ENCODE measurements at regions not wholly inside any gene's neighbourhood (a gene's known extent, or its start where the extent isn't known, plus 50 kb on each side); places are given as distances from the start of the nearest gene placed in this dataset.

DNA sequence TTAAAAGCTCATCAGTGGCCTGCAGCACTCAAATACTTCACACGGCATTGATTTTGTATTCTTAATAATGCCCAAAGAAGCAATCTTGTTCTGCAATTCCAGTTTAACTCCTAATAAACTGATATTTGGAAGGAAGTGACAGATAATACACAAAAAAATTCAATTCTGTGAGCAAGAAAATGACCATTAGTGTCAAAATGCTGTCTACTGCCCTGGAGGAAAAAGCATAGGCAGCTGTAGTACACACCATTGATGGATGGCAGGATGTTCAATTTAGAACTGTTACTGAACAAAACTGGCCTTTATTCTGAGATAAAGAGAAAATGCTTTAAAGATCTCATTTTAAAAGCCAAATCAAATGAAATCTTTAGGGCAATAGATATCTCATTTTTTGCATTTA lies 251.3 kb upstream of the FMN2 start:
- no peak for DNase-seq

DNA sequence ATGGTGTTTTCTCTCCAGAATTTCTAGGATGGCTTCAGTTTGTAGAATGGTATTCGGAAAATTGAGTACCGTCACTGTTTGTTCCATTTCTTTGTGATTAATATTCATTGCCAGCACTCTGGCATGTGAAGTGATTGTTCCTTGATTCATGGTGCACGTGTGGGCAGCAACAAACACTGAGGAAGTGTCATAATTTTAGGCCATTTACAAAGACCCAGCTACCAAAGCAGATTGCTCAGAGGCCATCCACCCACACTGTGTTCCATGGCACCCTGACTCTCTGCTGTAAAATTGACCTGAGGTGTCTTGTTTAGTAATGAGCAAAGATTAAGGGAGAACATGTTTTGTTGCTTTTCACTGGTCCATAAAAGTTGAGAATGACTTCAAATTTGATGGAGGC lies 250.9 kb upstream of the FMN2 start:
- DNase-seq: no peak

DNA sequence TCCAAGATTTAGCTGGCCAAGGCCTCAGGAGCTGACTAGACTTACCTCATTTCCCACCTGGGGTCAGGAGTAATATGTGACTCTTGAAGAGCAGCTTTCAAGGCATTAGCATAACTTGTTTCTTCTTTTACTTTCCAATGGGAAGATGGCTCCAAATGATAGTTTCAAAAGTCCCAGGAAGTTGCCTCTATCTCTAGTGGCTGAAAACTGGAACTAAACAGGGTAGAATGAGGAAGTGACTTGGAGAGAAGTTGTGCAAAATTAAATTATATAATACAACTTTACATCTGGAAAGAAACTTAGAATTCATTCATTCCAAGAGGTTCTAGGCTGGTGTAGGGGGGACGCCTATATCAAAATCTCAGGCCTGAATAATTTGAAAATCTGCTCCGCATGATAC lies 250.1 kb upstream of the FMN2 start:
- DNase-seq: no peak

DNA sequence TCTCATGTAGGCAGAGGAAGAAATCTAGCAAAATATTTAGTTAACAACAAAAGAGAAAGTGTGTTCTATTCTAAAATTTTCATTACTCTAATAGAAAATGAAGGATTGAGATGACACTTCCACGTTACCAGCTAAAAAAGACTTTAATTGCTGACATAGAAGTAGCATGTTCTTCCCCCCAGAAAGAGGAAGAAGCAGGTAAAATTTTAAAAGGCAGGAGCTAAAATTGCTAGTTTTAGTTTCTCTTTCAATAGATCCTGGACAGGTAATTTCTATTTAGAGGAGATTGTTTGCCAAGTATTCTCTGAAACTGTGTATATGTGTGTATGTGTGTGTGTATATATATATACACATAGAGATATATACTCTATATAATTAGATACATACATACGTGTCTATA lies 248.1 kb upstream of the FMN2 start:
- DNase-seq: no peak

DNA sequence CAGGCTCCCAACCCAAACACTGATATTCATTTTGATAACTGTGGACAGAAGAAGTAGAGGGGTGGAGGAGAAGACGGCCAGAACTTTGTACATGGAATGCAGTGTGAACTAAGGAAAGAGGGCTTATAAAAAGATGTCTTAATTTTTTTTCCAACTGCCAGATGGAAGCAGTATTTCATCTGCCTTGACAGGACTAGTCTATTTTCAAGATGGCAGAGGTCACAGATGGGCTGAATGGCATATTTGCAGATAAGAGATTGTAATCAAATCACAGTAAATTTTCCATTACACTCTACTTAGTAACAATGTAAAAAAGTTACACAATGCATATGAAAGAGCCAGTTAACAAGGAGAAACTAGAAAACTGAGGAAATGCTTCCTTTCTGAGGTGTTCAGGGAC lies 246.8 kb upstream of the FMN2 start:
- DNase-seq: no peak

DNA sequence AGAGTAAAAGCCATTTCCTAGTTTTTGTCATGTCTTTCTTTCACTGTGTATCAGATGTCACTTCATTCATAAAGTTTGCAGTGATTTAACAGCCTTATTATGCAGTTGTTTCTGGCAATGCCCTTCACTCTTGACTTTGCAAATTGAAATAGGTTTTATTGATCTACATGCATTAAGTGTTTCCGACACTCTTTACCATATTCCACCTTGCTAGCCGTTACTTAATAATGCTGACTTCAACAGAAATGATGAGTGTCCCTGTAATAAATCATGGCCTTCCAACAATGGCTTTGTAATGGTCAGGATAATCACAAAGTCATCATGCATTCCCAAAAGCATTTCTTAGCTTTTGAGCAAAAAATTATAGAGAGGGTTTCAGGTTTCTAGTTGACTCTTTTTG lies 236.8 kb upstream of the FMN2 start:
- DNase-seq: no peak

DNA sequence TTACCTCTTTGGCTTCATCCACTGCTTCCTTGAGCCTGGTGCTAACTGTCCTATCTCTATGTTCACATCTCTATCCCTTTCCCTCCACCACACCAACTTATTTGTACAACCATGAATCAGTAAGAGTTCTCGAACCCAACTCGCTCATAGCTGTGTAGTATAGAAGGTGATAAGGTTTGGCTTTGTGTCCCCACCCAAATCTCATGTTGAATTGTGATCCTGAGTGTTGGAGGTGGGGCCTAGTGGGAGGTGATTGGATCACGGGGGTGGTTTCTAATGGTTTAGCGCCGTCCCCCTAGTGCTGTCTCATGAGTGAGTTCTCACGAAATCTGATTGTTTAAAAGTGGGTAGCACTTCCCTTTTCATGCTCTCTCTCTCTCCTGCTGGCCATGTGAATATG lies 235.6 kb upstream of the FMN2 start:
- no peak for DNase-seq

DNA sequence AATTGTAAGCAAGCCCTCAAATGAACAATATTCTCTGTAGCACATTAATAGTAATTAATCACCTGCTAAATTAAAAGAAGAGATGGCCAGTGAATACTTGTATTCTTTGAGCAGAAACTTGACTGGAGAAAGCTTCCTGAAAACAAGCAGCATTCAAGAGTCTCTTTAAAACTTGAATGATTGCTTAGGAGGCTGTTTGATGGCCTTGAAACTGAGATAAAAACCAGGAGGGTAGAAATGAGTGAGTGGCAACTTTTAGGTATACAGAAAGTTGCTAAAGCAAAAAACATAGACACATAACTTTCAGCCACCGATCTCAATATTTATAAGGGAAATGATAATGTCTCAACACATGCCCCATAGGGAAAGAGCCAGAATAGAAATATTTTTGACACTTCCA lies 234.8 kb upstream of the FMN2 start:
- DNase-seq: no peak

DNA sequence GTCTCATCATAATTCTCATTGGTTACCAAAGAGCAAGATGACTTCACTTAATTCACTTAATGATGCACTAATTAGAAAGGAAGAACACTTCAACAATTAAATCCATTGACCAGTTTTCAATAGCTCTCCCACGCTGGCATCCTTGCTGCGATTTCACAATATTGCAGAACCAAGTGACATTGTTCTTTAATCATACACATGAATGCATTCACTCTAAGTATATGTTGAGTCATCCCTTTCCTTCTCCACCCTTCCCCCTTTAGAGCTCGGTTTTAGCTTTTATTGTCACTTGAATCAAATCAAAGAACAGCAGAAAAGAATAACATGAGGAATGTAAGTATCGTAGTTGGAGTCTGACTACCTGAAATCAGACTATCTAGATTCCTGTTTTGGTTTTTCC lies 233.6 kb upstream of the FMN2 start:
- DNase-seq: peak; percentile 88

DNA sequence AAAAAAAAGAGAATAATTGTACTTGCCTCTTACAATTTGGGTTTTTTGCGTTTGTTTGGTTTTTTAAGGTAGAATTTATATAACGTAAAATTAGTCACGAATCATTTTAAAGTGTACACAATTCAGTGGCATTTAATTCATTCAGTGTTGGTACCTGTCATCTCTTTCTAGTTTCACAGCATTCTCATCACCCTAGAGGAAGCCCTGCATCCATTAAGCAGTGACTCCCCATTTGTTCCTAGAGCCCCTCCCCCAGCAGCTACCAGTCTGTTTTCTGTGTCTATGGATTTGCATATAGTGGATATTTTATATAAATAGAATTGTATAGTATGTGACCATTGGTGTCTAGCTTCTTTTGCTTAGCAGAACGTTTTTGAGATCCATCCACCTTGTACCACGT lies 233.2 kb upstream of the FMN2 start:
- peak; percentile 29 for DNase-seq

DNA sequence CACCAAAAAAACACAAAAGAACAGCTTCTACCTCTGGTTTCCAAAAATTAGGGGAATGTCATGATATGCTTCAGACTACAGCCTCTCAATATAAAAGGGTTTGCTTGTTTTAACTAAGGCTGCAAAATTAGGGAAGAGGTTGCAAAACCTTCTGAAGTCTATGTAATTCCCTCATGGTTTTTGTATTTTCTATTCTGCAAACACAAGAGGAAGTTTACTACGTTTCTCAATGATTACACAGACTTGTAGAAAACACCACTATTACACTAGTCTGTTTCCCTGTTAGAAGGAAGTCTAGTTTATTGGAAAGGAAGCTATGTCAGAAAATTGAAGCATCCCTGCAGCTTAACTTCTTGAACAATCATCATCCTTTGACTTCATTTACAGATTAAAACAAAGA lies 229.7 kb upstream of the FMN2 start:
- no peak for DNase-seq

DNA sequence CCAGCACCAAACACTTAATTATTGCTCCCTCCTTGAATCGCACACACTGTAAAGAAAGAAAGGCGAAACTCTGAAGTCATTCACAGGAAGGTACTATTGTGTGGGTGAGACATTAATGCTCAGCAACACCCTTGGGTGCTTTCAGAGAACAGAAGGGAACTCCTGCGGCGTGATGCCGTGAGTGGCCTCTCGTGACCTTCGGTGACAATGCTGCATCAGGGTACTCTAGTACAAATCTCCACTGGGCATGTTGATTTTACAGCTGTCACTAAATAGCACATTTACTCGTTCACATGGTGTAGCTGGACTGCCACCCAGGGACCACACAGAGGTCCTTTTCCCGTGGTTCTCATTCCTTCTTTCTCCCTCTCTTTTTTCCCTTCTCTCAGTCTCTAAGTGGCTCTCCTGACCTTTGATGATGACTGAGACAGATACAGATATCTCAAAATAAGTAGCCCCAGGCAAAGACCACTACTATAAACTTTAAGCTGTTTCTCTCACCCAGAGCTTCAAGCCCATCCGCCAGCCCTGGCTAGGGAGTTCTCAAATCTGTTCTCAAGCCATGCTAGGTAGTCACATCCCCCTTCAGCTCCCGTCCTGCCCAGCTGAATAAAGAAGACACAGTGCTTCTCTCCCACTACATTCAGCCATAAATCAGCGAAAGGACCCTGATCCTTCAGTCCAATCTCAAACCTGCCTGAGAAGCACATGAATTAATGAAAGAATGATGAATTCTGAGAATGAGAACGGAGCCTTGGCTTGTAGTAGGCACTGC lies 223.4 kb upstream of the FMN2 start:
- DNase-seq: no peak

DNA sequence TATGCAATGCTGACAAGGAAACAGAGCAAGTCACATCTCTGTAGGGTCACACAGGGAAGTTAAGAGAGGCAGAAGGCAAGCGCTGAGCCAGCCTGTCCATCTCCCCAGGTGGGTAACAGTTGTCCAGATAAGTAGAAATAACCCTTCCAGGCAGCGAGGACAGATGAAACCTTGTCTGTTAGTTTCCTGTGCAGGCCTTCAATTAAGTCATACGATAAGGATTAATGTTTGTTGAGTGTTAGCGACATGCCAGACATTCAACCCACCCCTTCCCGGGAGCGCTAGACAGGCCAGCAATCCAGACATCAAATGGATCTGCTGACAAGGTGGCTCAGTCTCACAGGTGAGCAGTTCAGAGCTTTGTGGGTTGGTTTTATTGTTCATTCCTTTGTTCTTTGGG lies 221.5 kb upstream of the FMN2 start:
- DNase-seq: no peak

DNA sequence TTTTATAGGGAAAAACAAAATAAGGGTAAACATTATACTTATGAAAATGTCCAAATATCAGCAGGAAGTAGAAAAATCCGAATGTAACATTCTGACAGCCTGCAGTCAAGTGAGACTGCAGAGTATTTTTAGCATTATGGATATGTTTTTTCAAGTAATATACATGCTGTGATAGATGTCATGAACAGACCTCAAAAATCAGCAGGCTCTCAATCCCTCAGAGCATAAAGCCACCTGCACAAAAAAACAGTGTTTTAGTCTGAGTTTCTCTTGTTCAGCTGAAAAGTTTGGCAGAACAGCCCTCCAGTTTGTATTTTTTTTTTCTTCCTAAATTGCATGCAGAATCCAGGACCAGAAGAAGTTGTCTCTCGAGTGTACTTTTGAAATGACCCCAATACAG lies 219.1 kb upstream of the FMN2 start:
- DNase-seq: no peak

DNA sequence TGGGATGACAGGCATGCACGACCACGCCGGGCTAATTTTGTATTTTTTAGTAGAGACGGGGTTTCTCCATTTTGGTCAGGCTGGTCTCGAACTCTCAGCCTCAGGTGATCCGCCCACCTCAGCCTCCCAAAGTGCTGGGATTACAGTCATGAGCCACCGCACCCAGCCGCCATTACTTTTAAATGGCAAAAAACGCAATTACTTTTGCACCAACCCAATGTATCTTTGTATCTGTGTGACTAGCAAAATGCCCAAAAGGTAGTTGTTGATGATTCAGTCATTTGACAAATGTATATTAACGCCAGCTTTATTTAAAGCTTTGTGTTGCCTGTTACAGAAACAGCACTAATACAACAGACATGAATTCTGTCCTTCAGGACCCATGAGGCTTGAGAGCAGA lies 216.9 kb upstream of the FMN2 start:
- DNase-seq: no peak

DNA sequence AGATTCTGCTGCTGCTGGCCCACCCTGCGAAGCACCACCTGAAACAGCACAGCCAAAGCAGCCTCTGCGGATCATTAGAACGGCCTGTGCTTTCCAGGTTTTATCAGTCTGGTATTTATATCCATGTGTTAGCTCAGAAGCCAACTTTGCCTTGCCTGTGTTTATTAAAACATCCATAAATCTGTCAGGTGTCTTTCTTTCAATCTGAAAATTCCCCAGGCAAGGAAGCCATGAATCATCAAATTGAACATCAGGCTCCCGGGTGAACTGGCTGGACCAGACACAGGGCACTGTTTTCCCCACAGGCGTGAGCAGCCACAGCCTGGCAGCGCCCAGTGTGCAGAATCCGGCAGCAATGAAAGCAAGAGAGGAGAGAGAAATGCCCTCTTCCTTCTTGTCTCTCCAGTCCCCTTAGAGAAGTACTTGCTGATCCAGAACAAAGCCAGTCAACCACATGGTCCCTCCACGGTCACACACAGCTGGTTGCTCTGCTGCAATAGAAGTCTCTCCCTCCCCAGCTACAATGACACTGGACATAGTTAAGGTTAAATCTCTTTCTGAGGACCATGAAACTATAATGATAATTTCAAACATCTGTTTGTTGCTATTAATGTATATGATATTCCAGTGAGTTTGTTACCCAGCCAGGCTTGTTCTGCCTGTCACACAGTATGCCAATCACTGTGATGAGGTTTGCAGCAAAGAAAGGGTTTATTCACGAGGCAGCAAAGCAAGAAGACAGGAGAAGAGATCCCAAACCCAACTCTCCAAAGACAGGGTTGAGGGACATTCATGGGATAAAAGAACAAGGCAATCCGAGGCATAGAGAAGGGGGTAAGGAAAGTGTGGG lies 212.1 kb upstream of the FMN2 start:
- DNase-seq: no peak

DNA sequence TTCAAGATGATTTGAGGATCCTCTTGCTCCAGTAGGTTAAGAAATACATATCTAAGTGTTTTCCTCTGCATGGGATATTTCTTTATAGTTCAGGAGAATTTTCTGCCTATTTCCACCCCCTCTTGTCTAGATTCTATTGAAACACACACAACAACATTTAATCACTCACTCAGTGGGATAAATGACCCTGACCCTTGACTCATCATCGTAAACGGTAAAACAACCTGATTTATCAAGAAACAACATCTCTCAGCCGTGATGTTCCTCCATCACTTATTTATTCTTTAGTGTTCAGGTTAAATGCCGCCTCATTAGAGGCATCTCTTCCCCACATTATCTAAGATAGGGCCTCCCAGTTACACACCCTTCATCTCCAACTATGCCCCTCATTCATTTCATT lies 208.7 kb upstream of the FMN2 start:
- DNase-seq: no peak

DNA sequence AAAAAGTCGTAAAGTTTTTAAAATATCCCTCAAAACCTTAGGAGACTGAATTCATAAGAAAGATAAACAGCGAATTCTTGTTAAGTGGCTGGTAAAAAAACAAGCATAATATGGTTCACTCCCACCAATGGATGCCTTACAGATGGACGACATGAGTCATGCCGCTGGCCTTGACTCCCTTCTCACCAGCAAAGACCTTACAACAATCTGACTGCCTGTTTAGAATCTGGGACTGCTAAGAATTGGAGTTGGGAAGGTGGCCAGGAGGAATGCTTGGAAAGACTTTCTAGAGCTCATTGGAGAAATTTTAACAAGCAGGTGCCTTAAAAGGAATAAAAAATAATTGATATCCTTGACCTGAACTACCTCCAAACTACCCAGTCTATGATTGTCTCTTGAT lies 206.9 kb upstream of the FMN2 start:
- no peak for DNase-seq

DNA sequence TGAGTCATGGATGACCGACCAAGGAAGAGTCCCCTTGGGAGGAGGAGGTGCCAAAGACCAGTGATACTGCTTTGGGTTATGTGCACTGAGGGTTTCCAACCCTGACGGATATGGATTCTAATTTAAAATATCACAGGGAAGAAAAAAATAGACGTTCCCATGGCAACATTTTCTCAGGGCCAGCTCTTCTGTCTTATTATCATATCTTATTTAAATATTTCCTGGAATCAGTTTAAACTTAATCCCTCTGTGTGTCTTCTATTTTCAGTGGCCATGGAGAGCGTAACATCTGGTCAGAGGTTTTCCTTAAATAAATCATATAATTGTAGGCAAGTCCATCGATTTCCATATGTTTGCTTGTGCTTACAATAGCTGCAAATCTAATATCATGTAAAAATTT lies 205.4 kb upstream of the FMN2 start:
- DNase-seq: no peak

DNA sequence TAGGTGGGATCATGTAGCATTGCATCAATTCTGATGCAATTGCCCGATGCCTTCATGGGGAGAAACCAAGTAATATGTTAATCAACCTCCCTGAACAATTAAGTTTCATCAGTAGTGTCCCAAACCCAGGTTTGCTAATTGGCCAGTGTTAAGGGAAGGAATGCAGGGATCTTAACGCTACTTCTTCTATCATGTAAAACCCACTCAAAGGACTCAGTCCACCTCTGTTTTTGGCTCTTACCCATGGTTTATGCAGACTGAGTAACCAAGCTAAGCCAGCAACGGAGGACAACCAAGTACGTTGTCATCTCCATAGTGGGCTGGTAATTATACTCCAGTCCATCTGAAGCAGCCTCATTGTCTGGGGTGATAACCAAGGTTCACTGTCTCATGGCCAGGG lies 203.0 kb upstream of the FMN2 start:
- no peak for DNase-seq

DNA sequence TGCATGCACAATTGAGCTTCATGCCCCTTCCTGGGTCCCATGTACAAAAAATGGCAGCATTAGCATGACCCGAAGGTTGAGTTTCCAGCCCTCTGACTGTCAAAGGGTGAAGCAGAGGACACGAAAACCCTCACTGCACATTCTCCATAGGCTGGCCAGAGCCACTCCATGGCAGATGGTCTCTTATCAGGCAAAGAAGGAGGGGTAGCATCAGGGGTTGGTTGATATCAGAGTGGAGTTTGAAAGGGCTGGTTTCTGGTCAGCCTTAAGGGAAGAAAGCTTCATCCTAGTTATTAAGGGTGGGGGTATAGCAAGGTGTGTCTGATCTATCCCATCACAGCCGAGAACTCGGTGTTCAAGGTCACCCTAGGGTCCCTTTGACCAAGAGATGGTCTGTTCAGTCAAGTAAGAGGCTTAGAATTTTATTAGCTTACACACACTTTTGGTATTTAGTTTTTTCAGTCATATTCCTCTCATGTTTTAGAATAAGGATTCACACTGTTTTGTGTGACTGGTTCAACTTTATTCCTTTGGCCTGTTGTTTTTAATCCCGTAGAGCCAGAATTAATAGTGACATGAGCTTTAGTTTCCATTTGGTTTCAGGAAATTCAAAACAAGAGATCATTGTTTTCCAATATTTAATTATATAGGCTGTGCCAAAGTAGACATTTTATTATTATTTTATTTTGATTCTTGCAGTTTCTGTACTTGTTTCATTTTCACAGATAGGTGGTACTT lies 199.9 kb upstream of the FMN2 start:
- DNase-seq: no peak

DNA sequence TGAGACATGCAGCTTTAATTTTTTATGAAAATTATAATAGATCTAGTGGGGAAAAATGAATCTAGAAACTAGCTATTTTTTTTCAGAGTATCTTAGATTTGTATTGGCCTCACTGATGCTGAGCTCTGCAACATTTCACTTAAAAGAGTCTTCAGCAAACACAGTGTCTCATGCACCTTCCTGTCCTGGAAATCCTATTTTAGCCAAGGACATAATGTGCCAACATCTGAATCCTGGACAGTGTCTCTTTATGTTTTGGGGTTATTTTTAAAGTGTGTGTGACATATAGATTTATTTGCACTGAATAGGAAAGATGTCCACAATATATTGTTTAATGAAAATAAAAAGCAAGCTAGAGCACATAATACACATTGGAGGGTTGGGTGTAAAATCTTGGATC lies 199.1 kb upstream of the FMN2 start:
- no peak for DNase-seq

DNA sequence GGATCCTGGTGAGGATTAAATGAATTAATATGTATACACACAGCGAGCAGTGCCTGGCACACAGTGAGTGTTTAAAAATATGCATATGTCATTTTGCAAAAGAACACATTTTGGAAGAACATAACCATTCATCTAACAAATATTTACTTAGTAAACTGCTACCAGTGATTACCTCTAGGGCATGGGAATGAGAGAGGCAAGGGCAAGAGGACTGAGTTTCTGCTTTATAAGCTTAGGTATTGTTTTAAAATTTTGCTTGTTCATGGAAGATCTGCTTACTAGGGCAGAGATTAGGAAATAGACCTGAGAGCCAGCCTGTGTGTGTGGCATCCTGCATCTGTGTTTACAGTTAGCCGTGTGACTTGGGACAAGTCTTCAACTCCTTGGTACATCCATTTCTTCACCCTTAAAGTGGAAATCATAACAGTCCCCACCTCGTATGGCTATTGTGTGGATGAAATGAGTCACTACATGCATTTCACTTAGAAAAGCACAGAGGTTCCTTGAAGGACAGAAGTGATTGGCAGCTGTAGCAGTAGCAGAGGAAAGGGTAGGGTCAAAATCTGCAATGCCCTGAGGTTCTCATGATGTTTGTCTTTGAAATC lies 198.5 kb upstream of the FMN2 start:
- DNase-seq: peak; percentile 5

DNA sequence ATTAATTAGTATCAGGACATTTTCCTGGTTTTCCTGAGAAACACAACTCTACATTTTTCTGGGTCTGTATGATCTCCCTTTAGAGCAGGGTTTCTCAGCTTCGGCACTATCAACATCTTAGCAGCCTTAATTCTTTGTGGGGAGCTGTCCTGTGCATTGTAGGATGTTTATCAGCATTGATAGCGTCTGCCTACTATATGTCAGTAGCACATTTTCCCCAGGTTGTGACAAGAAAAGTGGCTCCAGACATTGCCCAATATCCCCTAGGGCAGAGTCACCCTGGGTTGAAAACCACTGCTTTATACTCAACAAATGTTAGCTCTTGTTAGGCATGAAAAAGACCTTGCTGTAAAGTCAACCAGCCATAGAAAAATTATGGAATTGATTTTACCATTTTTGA lies 195.1 kb upstream of the FMN2 start:
- no peak for DNase-seq

Data from eye (tissue), 1 donor.